GM18508 (cell line): ENCODE measurements at regions not wholly inside any gene's neighbourhood (a gene's known extent, or its start where the extent isn't known, plus 50 kb on each side); places are given as distances from the start of the nearest gene placed in this dataset.

Experiments used
- ATAC-seq: cut with Tn5 transposase; IDR thresholded peaks from one replicate; pipeline ENCODE4 v1.9.1; 2021; ENCODE audit warnings: moderate number of reproducible peaks; ENCODE audit not compliant: insufficient read depth, unreplicated experiment

DNA sequence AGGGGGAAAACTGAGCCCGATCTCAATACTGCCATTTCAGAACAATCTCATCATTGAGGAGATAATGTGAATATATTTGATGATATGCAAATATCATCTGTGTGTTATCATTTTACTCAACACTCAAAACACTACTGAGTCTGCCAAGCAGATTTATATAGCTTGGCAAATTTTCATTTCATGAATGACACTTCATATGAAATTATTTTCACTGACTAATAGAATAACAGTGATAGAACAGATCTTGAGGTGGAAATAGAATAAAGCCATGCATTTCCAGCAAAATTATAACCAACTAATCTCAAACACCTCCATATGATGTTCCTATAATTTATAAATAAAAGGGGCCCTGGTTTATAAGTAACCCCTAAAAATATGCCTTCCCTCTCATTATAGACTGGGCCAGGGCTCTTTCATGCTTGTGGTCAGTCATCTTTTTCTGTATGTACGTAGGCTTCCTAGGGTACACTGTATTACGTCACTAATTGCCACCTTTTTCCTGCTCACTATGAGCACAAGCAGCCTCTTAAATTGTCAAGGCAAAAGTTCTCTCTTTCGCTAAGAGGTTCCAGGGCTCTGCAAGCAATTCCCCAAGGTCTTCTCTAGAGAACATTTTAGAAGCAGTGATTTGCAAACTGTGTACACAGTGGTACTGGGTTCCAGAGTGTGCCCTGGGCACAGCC is 197.1 kb upstream of the FOXN3 start:
- no peak for ATAC-seq

DNA sequence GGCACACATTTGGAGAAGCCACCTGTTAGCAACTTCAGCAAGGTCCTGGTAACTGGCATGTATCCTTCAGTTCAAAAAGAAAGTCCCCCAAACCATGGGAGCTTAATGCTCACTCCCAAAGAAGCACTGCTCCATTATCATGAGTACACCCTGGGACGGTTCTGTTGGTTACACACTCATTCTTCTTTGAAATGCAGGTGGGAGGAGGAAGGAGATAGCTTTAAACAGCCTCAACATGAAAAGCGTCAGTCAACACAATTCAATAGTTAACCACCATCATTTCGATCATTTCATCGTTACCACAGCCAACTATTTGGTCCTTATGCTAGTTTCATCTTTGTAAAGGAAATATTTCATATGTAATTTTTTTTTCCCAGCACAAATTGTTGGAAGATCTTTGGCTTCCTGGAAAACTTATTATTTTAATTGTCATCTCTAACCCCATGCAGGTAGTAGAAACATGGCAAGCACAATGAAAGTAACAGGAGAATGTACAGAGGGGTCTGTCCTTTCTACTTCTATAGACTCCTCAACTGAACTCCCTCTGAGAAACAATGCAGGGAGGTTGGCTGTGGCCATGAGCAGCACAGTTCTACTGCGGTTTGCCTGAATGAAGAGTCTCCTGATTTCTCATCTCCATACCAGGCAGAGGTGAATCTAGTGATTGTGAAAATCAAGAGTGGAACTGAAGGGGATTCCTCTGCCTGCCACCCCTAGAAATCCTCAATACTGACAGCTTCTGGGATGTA is 196.4 kb upstream of the FOXN3 start:
- ATAC-seq: no peak

GRCh38 chr14:89609500-89610100 is 192.6 kb upstream of the FOXN3 start:
- no peak for ATAC-seq

GRCh38 chr14:89607453-89607852 is 190.4 kb upstream of the FOXN3 start:
- ATAC-seq: no peak

DNA sequence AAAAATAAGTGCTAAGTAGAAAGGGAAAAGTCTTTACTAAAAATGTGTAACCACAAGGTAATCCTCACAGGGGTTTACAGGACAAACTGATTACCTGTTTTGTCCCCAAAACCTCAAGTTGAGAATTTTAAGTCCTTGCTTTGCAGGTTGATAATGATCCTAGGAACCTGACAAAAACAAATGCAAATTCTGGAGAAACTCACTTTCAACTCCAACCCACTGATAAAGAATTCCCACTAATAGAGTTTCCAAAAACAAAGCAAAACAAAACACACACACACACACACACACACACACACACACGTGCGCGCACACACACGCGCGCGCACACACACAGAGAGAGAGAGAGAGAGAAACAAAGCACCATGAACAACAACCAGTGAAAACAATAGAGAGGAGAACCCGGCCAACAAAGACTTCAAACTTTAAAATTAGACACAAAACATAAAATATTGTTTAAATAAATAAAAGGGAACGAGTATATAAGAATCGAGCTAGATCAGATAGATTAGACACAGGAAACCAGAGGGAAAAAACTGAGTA is 187.0 kb upstream of the FOXN3 start:
- ATAC-seq: no peak

DNA sequence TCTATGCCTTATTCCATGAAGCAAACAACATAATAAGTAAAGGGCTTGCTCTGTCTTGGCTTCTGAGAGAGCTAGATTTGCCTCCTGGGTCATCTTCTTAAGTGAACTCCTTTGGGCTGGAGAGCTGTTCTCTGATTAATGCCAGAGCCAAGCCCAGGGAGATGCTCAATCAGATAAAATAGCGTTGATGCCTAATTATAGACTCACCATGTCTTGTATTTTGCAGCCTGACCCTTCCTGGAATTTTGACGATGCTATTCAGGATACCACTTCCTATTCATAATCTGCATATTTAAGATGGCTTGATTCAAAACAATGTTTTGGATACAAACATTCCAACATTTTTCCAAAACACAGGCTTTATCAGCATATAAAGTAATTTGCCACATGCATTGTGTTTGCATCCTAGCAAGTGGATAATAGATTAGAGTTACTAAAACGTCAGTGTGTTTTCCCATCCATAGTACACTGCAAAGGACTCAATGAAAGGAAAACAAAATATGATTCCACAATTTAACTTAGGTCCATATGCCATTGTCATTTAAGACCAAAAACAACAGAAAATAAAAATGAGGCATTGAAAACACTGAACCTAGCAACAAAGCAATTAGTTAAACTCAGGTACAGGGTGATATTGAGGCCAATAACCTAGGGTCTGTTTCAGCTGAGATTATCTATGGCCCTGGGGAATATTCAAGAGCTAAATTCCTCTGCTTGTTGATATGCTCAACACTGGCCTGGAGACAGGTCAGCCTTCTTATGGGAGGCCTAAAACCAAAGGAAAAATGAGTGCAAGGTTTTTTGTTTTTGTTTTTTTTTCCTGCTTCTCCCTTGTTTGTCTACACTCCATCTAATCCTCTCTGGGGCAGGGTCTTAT is 184.2 kb upstream of the FOXN3 start:
- ATAC-seq: no peak

DNA sequence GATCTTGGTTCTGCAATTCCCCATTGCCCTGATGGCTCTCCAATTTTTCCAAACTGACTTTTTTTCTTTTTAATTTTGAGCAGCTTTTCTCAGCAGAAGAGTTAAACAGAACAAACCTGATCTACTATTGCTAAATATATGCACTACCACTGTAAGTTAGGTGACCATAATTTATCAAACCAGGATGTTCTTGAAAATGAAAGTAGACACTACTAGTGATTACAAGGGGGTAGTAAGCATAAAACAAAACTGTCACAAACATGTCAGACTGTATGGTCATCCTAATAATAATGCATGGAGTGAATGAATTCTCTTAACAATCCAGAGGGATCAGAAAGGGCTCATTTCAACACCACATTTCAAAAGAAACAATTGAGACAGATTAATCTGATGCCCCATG is 183.0 kb upstream of the FOXN3 start:
- ATAC-seq: no peak

- ATAC-seq: no peak
These were observed 181.6 kb upstream of the FOXN3 start for GRCh38 chr14:89598548-89599186.

DNA sequence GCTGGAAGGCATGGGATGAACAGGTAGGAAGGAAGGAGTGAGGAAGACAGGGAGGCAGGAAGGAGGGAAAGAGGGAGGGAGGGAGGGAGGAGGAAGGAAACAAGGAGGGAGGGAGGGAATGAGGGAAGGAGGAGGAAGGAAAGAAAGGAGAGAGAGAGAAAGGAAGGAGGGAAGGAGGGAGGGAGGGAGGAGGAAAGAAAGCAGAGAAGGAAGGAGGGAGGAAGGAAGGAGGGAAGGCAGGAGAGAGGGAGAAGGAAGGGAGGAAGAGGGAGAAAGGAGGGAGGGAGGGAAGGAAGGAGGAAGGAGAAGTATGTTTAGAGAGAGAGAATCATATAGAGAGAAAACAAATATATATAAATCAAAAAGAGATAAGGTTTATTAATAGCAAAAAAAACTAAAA is 175.9 kb upstream of the FOXN3 start:
- no peak for ATAC-seq

- no peak for ATAC-seq
These were observed 172.5 kb upstream of the FOXN3 start for GRCh38 chr14:89589400-89590118.

DNA sequence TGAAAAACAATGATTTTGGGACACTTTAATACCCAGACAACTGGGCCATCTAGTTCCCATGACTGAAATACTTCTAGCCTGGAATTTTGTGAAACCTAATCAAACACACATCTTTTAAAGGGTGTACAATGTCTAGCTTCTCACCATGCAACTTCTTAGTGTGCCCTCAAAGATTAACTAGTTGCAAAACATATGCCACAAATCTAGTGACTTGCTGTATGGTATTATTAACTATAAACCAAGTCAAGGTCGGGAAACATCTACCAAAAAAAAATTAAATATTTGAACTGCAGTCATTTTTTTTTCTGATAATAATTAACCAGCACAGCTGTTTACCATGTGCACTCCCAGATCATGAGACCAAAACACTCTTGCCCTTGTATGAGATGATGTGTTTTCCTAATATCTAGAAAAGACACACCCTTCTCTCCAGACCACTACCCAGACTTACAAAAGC is 171.8 kb upstream of the FOXN3 start:
- no peak for ATAC-seq

- no peak for ATAC-seq
These were observed 171.0 kb upstream of the FOXN3 start for GRCh38 chr14:89588016-89588415.

DNA sequence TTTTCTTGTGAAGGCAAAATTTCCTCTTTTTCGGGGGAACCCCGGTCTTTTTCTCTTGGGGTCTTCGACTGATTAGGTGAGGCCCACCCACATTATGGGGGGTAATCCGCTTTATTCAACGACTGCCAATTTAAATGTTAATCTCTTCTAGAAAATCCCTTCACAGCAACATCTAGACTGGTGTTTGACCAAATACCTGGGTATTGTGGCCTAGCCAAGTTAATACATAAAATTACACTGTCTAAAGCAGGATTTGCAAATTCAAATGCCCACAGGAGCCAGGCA is 170.0 kb upstream of the FOXN3 start:
- no peak for ATAC-seq

DNA sequence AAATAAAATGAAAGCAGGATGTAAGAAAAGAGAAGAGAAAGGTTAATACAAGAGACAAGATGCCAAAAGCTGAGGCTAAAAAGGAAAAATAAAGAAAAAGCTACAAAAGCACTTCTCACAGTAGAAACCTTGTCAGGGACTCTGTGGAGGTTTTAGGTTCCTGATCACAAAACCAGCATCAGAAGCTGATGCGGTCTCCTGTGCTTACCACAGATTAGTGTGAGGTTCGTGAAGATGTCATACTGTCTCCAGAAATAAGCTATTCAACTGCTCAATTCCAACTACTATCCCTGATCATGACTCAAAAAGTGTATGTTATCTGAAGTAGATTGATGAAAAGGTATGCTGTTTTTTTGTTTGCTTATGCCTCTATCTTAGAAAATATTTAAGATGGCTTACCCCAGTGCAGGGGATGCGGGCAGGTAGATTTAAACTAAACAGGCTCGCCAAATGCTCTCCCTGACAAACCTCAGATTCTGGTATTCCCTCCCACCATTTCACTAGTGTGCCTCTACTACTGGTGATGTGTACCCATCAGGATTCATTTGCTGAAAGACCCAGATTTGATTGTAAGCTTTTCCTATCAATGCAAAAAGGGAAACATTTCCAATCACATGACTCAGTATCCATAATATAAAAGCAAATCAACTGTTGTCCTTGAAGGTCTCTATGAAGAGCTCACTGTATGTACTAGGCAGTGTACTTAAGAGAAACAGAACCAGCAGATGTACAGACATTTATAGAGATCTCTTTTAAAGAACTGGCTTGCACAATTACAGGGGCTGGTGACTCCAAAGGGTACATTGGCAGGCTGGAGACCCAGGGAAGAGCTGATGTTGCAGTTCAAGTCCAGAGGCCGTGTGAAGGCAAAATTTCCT is 169.5 kb upstream of the FOXN3 start:
- no peak for ATAC-seq

DNA sequence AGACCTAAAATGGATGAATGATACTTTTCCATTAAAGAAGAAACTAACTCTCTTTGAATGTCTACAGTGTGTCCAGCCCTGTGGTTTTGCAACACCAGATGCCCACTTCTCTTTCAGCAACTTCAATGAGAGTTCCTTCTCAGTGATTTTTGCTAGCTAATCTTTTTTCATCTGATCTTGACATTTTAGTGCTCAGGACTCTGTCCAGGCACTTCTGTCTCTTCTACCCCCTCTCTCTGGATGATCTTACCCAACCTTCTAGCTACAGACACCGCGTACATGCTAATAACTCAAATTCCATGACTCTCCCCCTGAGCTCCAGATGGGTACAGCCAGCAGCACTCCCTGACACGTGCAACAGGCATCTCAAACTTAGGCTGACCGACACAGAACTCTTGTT is 161.1 kb upstream of the FOXN3 start:
- no peak for ATAC-seq

GRCh38 chr14:89576960-89577359 is 159.9 kb upstream of the FOXN3 start:
- no peak for ATAC-seq

- no peak for ATAC-seq
These were observed 159.3 kb upstream of the FOXN3 start for GRCh38 chr14:89576145-89576927.
